NB4 (cell line): ENCODE measurements at regions not wholly inside any gene's neighbourhood (a gene's known extent, or its start where the extent isn't known, plus 50 kb on each side); places are given as distances from the start of the nearest gene placed in this dataset.
A peak's percentile ranks its signal among the peaks of the same experiment; 100 is the strongest.

Experiments used
- DNase-seq: peaks from one replicate; pipeline ENCODE4 v3.0.0; 2010; ENCODE audit warnings: low read depth
- H3K4me3 ChIP-seq: one replicate; pipeline ENCODE4 v1.5.1; 2011; ENCODE audit warnings: mild to moderate bottlenecking, low read depth, low read length, moderate library complexity
- CTCF ChIP-seq: IDR thresholded peaks from one replicate; pipeline ENCODE4 v1.5.1; 2012; ENCODE audit warnings: low read depth, low read length
- MAX ChIP-seq: IDR thresholded peaks from 2 replicates; pipeline ENCODE4 v1.6.1; 2011; ENCODE audit warnings: low read depth, low read length
- MYC ChIP-seq: IDR thresholded peaks from 2 replicates; pipeline ENCODE4 v1.6.1; 2011; ENCODE audit warnings: low read depth, low read length
- POLR2A ChIP-seq: IDR thresholded peaks from 2 replicates; pipeline ENCODE4 v1.6.1; 2011; ENCODE audit warnings: mild to moderate bottlenecking; ENCODE audit not compliant: insufficient read length; ENCODE audit errors: extremely low read depth

- TF ChIP-seq MAX = no peak
- TF ChIP-seq MYC = no peak
- no peak for TF ChIP-seq POLR2A
- no peak for TF ChIP-seq CTCF
- no peak for DNase-seq
- no peak overlapping the region for H3K4me3 ChIP-seq
Observed at GRCh38 chr1:101618900-101619299, 377.8 kb downstream of the OLFM3 start.

- no peak for TF ChIP-seq MAX
- no peak for TF ChIP-seq MYC
- no peak for TF ChIP-seq POLR2A
- no peak for TF ChIP-seq CTCF
- H3K4me3 ChIP-seq = no peak overlapping the region
- no peak for DNase-seq
Observed at GRCh38 chr1:101632548-101633272, 364.0 kb downstream of the OLFM3 start.

GRCh38 chr1:101645810-101646209 is 350.9 kb downstream of the OLFM3 start:
- H3K4me3 ChIP-seq = no peak overlapping the region
- TF ChIP-seq CTCF (no peak), MYC (no peak), POLR2A (no peak), MAX (no peak)
- DNase-seq = no peak

- no peak for DNase-seq
Observed at GRCh38 chr1:101652484-101652883, 344.2 kb downstream of the OLFM3 start.

GRCh38 chr1:101653482-101653946 is 343.2 kb downstream of the OLFM3 start:
- no peak for TF ChIP-seq POLR2A
- TF ChIP-seq CTCF = no peak
- no peak for TF ChIP-seq MAX
- no peak for TF ChIP-seq MYC
- no peak overlapping the region for H3K4me3 ChIP-seq
- peak; percentile 9 for DNase-seq

More at GRCh38 chr1:101652484-101652883, 344.2 kb downstream of the OLFM3 start:
- H3K4me3 ChIP-seq = no peak overlapping the region
- no peak for TF ChIP-seq MAX
- no peak for TF ChIP-seq MYC
- TF ChIP-seq CTCF = no peak
- TF ChIP-seq POLR2A = no peak
